GF-D8 (cell line): ENCODE measurements at regions not wholly inside any gene's neighbourhood (a gene's known extent, or its start where the extent isn't known, plus 50 kb on each side); places are given as distances from the start of the nearest gene placed in this dataset.
"Not testable (repeated sequence)": the region's sequence is repeated elsewhere in the genome, so short reads cannot be mapped to it uniquely, and the experiment has no call there.

Experiments used
- DNase-seq: peaks from one replicate; lab custom pipeline; 2025; lab: John Stamatoyannopoulos, UW

DNA sequence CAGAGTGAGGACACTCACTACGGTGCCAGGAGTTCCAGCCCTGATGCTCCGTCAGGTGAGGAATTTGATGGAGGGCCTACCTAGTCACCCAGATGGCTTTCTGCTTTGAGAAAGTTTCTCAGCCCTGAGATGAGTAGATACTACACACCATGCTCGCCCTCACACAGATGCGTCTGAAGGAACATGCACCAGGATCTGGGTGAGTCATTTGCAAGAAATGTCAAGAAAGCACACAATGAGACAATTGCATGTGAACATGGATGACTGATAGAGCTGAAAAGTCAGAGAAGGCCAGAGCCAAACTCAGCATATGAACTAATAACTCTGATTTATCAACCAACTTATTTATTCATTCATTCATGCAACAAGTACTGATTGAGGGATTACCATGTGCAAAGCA, 483.9 kb downstream of the OMA1 start:
- no peak for DNase-seq

DNA sequence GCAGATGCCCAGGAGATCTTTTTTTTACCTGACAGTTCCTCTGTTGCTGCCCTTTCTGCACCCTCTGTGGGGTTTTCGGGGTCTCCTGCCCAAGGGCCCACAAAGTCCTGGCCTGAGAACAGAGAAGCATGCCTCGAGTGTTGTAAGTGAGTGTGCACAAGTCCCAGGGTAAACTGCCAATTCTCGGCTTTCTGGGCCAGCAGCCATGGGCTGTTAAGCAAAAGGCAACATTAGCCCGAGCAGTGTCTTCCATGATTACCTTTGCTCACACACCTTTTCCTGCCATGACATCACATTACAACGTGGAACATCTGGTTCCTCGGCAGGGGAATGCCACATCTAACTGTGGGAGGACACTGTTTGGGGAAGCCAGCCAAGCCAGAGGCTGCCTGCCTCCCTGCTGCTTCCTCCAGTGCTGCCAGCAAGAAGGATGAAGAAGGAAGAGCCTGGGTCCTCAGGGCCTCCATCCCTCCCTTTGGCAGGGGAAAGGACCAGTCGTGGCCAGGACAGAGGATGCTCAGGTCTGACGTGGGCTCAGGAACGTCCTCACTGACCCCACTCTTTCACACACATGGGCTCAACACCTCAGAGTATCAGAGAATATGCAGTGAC, 485.9 kb downstream of the OMA1 start:
- no peak for DNase-seq

DNA sequence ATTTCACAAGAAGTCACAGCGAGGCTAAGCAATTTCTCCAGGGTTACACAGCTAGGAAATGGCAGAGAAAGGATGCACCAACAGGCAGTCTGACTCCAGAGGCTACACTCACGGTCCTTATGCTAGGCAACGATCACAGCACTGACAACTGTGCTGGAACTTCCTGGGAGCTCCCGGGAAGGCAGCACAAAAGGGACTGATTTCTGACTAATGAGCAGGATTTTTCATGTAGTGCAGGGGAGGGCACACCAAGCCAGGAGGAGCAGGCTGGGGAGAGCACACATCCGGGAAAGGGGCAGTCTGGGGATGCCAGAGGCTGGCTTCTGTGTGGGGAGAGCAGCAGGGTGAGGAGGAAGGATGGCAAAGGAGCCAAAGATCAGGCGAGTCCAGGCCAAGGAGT, 486.7 kb downstream of the OMA1 start:
- no peak for DNase-seq

DNA sequence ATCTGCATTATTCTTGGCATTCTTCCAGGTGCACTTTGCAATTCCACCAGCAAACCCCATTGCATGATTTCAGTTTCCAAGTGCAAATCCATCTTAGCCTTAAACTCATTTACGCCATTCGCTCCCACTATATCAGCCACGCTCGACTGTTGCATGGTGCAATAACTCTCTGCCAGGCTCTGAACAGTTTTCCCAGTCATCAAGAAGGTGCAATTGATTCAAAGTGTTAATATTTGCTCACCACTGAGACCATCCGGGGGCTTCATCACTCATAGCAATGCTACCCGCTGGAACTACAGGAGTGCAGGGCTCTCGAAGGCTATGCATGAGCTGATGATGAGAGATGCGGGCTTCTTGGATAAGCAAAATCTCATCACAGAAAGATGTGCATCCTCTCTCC, 488.2 kb downstream of the OMA1 start:
- no peak for DNase-seq

DNA sequence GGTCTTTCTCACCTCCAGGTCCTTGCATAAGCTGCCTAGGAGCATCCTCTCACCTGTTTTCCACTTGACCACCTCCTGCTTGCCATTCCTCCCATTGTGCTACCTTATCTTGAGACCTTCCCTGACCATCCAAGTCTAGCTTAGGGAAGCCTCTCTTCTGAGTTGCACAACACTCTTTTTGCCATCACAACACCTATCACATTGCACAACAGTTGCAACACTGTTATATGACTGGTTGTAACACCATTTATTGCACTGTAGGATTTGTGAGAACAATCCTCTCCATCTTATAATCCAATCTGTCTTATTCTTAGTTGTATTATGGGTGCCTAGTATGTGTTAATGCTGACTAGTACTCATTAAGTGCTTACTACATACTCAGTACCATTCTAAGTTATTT, 488.7 kb downstream of the OMA1 start:
- no peak for DNase-seq

- not testable (repeated sequence) for DNase-seq
Measured at GRCh38 chr1:58051187-58051586, 495.3 kb downstream of the OMA1 start.

GRCh38 chr1:58047265-58047858, 499.2 kb downstream of the OMA1 start:
- DNase-seq, result no peak

GRCh38 chr1:58045094-58045705, 501.3 kb downstream of the OMA1 start:
- DNase-seq, result no peak

DNA sequence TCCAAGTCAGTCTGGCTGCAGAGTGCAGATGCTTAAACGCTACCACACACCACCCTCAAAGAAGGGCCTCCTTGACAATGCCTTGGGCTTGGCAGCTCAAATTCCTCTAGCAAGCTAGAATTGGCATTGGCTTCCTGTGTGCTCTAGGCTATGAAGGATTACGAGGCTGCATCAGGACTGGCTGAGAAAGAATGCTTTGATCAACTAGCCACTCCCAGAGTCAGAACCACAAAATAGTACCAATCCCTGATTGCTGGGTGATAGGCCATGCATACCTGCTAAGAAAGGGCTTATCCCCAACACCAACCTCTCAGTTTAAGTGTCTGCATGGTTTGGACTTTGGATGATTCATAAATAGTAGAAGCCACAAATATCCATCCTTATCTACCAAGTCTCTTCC, 504.9 kb downstream of the OMA1 start:
- DNase-seq, result no peak

DNA sequence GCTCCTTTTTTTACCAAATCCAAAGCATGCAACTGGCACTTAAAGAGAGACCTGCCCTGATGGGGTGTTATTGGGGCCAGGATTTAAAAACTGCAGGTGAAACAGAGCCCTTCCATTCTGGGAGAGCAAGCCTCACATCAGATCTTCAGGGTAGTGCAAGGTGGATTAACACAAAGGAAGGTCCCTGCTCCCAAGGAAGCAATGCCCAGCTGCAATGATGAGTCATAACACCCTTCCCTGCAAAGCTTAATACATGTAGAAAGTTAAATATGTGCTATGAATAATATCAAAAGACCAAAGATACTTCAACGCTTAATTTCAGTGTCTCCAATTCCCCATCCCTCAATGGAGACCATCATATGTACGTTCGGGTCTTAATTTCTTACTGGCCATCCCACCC, 508.0 kb downstream of the OMA1 start:
- no peak for DNase-seq

- DNase-seq, result no peak
Measured at GRCh38 chr1:58035523-58035922, 511.0 kb downstream of the OMA1 start.

DNA sequence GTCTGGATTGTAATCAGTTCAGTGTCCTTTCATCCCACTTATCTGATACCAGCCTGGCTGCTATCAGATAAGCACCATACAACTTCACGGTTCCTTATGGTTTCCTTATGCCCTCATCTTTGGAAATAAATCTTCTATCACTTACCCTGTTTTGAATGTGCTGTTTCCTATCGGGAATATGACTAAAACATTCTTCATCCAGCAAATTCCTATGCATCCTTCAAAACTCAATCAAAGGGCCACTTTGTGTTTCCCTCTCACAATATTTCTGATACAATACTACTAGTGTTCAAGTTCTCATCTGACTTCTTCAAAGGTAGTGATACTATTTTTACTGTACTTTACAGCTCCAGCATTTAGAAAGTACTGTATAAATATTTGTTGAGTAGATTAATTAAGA, 513.2 kb downstream of the OMA1 start:
- no peak for DNase-seq

DNA sequence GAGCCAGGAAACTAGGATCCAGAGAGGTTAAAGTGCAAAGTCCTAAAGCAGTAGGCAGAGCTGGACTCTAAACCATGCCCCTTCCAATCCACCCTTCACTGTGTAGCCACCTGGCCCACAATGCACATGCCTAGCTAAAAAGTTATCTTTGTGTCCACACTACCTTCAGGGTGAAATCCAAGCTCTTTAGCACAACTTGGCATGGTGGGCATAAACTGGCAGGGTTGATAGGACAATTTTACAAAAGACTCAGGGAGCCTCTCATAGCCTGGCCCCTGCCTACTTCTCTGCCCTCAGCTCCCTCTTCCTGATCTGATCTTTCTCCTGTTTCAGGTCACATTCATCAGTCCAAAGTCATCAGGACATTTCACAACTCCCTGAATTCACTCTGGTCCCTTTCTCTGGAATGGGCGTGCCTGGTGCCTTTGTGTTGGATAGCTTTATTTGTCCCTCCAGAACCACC, 513.9 kb downstream of the OMA1 start:
- DNase-seq, result no peak

DNA sequence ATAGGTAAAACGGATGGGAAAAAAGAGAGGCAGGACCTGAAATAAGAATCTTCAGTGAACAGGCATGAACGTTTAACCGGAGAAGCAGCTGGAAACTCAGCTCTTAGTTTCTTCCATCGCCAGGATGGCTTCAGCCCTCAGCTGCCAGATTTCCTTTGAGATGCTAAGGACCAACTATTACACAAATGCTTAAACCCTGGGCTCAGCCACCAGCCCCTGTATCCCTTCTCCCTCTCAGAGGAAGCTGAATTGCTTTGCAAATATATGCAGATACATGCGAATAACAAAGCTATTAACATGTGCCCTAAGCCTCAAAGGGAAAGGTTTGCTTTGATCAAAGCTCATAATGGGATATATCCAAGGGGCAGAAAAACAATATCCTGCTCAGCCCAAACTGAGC, 515.1 kb downstream of the OMA1 start:
- no peak for DNase-seq

DNA sequence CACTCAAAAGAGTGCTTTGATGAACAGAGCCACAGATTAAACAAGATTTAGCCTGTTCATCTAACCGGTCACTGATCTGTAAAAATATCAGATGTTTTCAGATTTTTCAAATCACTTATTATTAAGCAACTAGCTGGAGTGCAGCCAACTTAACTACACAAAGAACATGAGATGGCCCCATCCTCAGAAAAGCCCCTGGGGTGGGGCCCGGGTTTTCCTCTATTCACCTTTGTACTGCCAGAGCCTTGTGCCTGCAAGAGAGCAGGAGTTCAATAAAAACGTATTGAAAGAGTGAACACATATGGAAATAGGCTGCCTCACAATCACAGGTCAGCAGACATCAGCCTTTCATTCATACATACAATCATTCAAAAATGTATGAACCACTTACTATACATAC, 516.1 kb downstream of the OMA1 start:
- no peak for DNase-seq

GRCh38 chr1:58017641-58018040, 528.9 kb downstream of the OMA1 start:
- DNase-seq, result no peak

GRCh38 chr1:58013237-58013636, 533.3 kb downstream of the OMA1 start:
- no peak for DNase-seq

DNA sequence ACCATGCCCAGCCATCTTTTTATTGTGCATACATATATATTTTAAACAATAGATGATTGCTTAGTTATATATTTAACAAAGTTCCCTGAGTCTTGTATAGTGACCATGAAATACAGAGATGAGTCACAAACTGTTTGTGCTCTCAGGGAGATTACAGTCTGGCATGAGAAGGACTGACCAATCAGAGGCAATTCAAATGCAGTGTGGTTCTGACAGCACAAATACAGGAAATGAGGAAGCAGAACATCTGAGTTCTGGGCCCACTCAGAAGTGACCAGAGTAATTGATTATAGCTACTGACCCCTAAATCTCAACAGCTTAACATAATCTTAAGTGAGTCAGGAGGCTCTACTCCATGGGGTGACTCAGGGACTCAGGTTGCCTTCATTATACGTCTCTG, 534.5 kb downstream of the OMA1 start:
- DNase-seq, result no peak

- no peak for DNase-seq
Measured at GRCh38 chr1:58006421-58007046, 540.0 kb downstream of the OMA1 start.

DNA sequence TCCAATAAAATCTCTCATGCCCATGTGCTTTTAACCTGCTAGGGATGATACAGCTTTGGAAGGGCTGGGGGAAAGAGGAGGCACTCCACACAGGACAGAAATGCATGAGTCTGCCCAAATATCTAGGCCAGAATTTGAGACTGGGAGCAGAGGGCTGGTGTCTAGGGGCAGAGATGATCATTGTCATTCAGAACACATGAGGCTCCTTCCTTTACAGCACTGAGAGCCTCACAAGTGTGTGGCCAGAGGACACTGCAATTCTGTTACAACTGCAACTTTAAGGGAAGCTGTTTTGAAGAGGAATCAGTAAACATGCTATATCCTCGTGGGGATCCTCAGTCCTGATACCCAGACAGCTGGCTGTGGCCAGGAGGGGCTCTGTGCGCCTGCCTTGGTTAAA, 541.3 kb downstream of the OMA1 start:
- DNase-seq, result no peak

DNA sequence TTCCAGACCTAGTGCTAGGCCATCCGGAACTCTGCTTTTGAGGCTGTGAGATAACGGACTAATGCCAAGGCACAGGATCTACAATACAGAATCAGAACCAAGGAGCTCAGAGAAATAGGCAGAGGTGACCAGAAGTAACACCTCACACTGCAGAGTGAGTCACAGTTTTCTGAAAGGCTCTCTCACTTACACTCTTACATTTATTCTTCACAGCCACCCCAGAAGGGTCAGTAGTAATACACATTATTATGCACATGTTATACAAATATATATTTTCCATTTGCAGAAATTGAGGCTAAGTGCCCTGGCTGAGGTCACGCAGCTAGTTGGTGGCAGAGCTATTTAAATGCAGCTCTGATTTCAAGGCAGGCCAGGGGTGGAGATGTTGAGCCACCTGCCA, 542.5 kb downstream of the OMA1 start:
- DNase-seq, result no peak

DNA sequence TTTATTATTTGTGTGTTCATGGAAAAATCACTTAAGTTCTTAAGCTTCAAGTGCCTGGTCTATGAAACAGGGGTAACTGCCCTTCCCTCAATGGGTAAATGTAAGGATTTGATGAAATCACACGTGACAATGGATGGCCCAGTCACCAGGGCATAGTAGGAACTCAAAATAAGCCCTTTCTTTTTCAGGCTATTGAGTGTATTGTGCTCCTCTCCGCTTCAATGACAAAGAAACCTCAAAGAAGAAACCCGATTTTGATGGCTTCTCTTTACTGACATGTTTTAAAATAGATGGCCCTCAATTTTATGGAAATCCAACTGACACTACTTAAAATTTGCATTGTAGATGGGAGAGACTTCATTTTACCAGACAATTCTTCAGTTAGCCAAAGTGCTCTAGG, 543.5 kb downstream of the OMA1 start:
- DNase-seq, result no peak

GRCh38 chr1:58000821-58001220, 545.7 kb downstream of the OMA1 start:
- DNase-seq, result no peak
